ENCODE measurements at regions not wholly inside any gene's neighbourhood (a gene's known extent, or its start where the extent isn't known, plus 50 kb on each side); places are given as distances from the start of the nearest gene placed in this dataset.

DNA sequence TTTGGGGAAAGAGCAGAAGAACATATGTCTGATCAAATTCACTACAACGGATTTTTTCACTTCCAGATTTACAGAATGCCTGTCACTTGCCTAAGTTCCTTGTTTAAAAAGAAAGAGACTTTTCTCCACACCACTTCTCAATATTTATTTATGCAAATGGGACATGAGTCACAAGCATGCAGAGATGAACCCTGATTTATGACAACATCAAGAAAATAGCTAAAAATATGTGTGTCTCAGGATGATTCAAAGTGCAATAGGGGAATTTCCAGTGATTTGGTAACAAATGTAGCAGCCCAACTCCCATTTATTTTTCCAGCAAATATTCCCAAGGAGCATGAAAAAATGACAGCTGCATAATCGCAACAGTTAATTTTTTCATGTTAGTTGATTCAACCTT lies 180.4 kb upstream of the FAT1 start:
- DNase-seq (ENCODE audit: low spot score), result peak; percentile 77
- no peak overlapping the region for H3K27ac ChIP-seq
- POLR2A ChIA-PET (ENCODE audit: low non-redundant PET), result no interaction called here
- no peak for TF ChIP-seq CTCF (conservative IDR thresholded peaks at IDR 0.05; ENCODE audit: low read depth)
- CTCF ChIA-PET, result no interaction called here

DNA sequence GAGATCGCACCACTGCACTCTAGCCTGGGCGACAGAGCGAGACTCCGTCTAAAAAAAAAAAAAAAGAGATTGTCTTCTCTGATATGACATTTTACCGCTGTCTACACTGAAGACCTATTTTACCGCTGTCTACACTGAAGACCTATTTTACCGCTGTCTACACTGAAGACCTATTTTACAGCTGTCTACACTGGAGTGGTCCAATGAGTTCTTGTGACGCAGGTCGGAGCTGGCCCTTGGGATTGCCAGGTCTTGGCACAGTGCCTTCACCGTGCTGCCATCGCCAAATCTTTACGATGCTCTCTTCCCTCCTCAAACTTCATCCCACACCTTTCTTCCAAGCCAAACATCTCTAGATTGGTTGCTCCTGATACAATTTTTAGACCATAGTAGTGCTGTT lies 183.1 kb upstream of the FAT1 start:
- POLR2A ChIA-PET (ENCODE audit: low non-redundant PET), result no interaction called here
- TF ChIP-seq CTCF (conservative IDR thresholded peaks at IDR 0.05; ENCODE audit: low read depth), result no peak

GRCh38 chr4:186910385-186910784 lies 186.7 kb upstream of the FAT1 start:
- H3K27ac ChIP-seq, result no peak overlapping the region
- no peak for TF ChIP-seq CTCF (conservative IDR thresholded peaks at IDR 0.05; ENCODE audit: low read depth)
- CTCF ChIA-PET, result no interaction called here
- POLR2A ChIA-PET (ENCODE audit: low non-redundant PET), result no interaction called here
- DNase-seq (ENCODE audit: low spot score), result no peak

More for the DNA sequence above, 183.1 kb upstream of the FAT1 start:
- no peak overlapping the region for H3K27ac ChIP-seq
- CTCF ChIA-PET, result interaction anchor here (0.7 kb wide), 1 partner anchor 170 kb away, joined by 3 read pairs; no protein-coding TSS in a partner anchor
- no peak for DNase-seq (ENCODE audit: low spot score)

GRCh38 chr4:186912606-186913005 lies 188.9 kb upstream of the FAT1 start:
- DNase-seq (ENCODE audit: low spot score), result no peak
- TF ChIP-seq CTCF (conservative IDR thresholded peaks at IDR 0.05; ENCODE audit: low read depth), result no peak
- POLR2A ChIA-PET (ENCODE audit: low non-redundant PET), result no interaction called here
- no peak overlapping the region for H3K27ac ChIP-seq
- CTCF ChIA-PET, result no interaction called here

GRCh38 chr4:186915816-186916215 lies 192.2 kb upstream of the FAT1 start:
- TF ChIP-seq CTCF (conservative IDR thresholded peaks at IDR 0.05; ENCODE audit: low read depth), result no peak
- no peak for DNase-seq (ENCODE audit: low spot score)
- H3K27ac ChIP-seq, result no peak overlapping the region
- CTCF ChIA-PET, result no interaction called here
- POLR2A ChIA-PET (ENCODE audit: low non-redundant PET), result no interaction called here

DNA sequence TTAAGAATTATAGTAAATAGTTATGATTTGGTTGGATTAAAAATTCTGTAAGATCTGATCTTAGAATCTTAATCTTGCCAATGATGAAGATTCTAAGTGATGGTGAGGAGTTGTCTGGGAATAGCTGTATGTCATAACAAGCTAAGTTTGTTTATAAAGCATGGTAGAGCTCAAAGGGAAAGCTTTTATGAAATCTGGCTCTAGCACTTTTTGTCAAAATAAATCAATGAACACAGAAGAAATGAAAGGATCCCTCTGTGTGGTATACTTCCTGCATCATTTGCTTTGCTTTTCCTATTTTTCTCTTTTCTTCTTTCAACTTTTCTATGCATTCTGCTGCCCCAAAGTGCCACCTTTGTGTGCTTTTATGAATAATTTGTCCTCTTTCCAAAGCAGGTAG lies 193.5 kb upstream of the FAT1 start:
- DNase-seq (ENCODE audit: low spot score), result no peak
- no peak overlapping the region for H3K27ac ChIP-seq
- POLR2A ChIA-PET (ENCODE audit: low non-redundant PET), result no interaction called here
- TF ChIP-seq CTCF (conservative IDR thresholded peaks at IDR 0.05; ENCODE audit: low read depth), result no peak
- CTCF ChIA-PET, result interaction anchor here (0.6 kb wide), 1 partner anchor 90 kb away, joined by 3 read pairs; no protein-coding TSS in a partner anchor

DNA sequence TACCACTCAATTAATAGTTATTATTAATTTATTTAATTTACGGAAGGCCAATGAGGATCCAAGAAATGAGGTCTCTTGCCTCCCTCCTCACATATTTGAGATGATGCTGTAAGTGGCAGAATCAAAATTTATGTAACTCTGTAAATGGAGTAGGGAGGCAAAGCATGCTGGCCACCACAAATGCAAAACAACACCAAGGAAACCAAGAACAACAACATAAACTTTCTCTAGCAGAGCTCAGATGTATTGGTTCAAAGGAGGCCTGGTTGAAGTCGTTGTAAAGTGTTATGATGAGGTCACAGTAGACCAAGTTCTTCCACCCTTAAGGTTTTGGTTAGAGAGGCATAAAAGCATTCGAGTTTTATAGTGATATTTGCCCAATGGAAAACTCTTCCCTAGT lies 194.8 kb upstream of the FAT1 start:
- POLR2A ChIA-PET (ENCODE audit: low non-redundant PET), result no interaction called here
- no peak for DNase-seq (ENCODE audit: low spot score)
- no peak overlapping the region for H3K27ac ChIP-seq
- CTCF ChIA-PET, result no interaction called here
- no peak for TF ChIP-seq CTCF (conservative IDR thresholded peaks at IDR 0.05; ENCODE audit: low read depth)

Data from RWPE1 (cell line).